HG02884 (cell line): ENCODE measurements at regions not wholly inside any gene's neighbourhood (a gene's known extent, or its start where the extent isn't known, plus 50 kb on each side); places are given as distances from the start of the nearest gene placed in this dataset.
"Not testable (repeated sequence)": the region's sequence is repeated elsewhere in the genome, so short reads cannot be mapped to it uniquely, and the experiment has no call there.

Source experiments
- ATAC-seq: cut with Tn5 transposase; IDR thresholded peaks from one replicate; pipeline ENCODE4 v1.9.1; 2021; ENCODE audit warnings: mild to moderate bottlenecking, moderate library complexity; ENCODE audit not compliant: unreplicated experiment

- ATAC-seq, result not testable (repeated sequence)
Observed at GRCh38 chr9:25288195-25288594, 390.0 kb downstream of the TUSC1 start.

GRCh38 chr9:25284365-25284764 is 393.9 kb downstream of the TUSC1 start:
- ATAC-seq, result no peak

GRCh38 chr9:25282946-25283345 is 395.3 kb downstream of the TUSC1 start:
- ATAC-seq, result no peak

- no peak for ATAC-seq
Observed at GRCh38 chr9:25261445-25261844, 416.8 kb downstream of the TUSC1 start.

GRCh38 chr9:25260046-25260445 is 418.2 kb downstream of the TUSC1 start:
- no peak for ATAC-seq

- ATAC-seq, result no peak
Observed at GRCh38 chr9:25255216-25255615, 423.0 kb downstream of the TUSC1 start.

- no peak for ATAC-seq
Observed at GRCh38 chr9:25254051-25254450, 424.2 kb downstream of the TUSC1 start.

- ATAC-seq, result no peak
Observed at GRCh38 chr9:25241421-25241820, 436.8 kb downstream of the TUSC1 start.

- ATAC-seq, result no peak
Observed at GRCh38 chr9:25226901-25227686, 451.1 kb downstream of the TUSC1 start.

GRCh38 chr9:25225938-25226760 is 452.1 kb downstream of the TUSC1 start:
- ATAC-seq, result no peak

- no peak for ATAC-seq
Observed at GRCh38 chr9:25224996-25225395, 453.2 kb downstream of the TUSC1 start.

GRCh38 chr9:25224309-25224708 is 453.9 kb downstream of the TUSC1 start:
- ATAC-seq, result no peak

GRCh38 chr9:25212361-25212760 is 465.9 kb downstream of the TUSC1 start:
- ATAC-seq, result no peak

- no peak for ATAC-seq
Observed at GRCh38 chr9:25207402-25208195, 470.6 kb downstream of the TUSC1 start.

- no peak for ATAC-seq
Observed at GRCh38 chr9:25206027-25206426, 472.2 kb downstream of the TUSC1 start.

GRCh38 chr9:25205285-25205684 is 473.0 kb downstream of the TUSC1 start:
- no peak for ATAC-seq

GRCh38 chr9:25177858-25178257 is 500.4 kb downstream of the TUSC1 start:
- no peak for ATAC-seq

- no peak for ATAC-seq
Observed at GRCh38 chr9:25129537-25129936, 548.7 kb downstream of the TUSC1 start.

- no peak for ATAC-seq
Observed at GRCh38 chr9:25121811-25122210, 556.4 kb downstream of the TUSC1 start.

GRCh38 chr9:25119041-25119440 is 559.2 kb downstream of the TUSC1 start:
- ATAC-seq, result no peak

GRCh38 chr9:25117791-25118190 is 560.5 kb downstream of the TUSC1 start:
- ATAC-seq, result no peak
